Body of pancreas (tissue), 4 donors: ENCODE measurements at regions not wholly inside any gene's neighbourhood (a gene's known extent, or its start where the extent isn't known, plus 50 kb on each side); places are given as distances from the start of the nearest gene placed in this dataset.

ENCODE experiments used
- ATAC-seq: fragments of 150-250 bp; one replicate; pipeline ENCODE4 v1.9.1; 2016
- DNase-seq, 4 donors: peaks; one replicate each; pipeline ENCODE4 v3.0.0-alpha.2; 2019
- H3K27ac ChIP-seq, 4 donors: fragments of 200-600 bp; sonication (generic); 1 replicate in 3 of 4; 2 replicates in 1 of 4; pipeline versions ENCODE4 v1.5.1 to v1.6.1; 2016 to 2019; ENCODE audit warnings: mild to moderate bottlenecking in 1 of 4, mixed read lengths in 1 of 4, moderate library complexity in 1 of 4
- H3K27me3 ChIP-seq, 2 donors: fragments of 200-600 bp; sonication (generic); one replicate each; pipeline ENCODE4 v1.6.0; 2016; ENCODE audit warnings: mild to moderate bottlenecking in 1 of 2
- H3K36me3 ChIP-seq, 2 donors: fragments of 200-600 bp; sonication (generic); replicated peaks in 1 of 2; 2 replicates each; pipeline ENCODE4 v1.5.1; 2016; ENCODE audit warnings: low read depth in 2 of 2; ENCODE audit not compliant: insufficient read depth in 1 of 2
- H3K4me1 ChIP-seq: fragments of 200-600 bp; sonication (generic); one replicate; pipeline ENCODE4 v1.6.0; 2016
- H3K4me3 ChIP-seq, 2 donors: fragments of 200-600 bp; sonication (generic); 1 replicate in 1 of 2; 2 replicates in 1 of 2; pipeline ENCODE4 v1.5.1; 2016 to 2019
- H3K9me3 ChIP-seq, 3 donors: fragments of 200-600 bp; sonication (generic); 1 replicate in 2 of 3; 2 replicates in 1 of 3; pipeline ENCODE4 v1.5.1; 2016
- CTCF ChIP-seq, 7 experiments: fragments of 450-650 bp in 4 of 7; fragments of 200-600 bp in 3 of 7; sonication (generic) in 3 of 7; IDR thresholded peaks; one replicate each; pipeline ENCODE4 v1.5.1; 2016 to 2019; ENCODE audit warnings: antibody characterized with exemption in 7 of 7
- POLR2A ChIP-seq, 3 donors: fragments of 450-650 bp; IDR thresholded peaks; one replicate each; pipeline ENCODE4 v1.6.1; 2016; ENCODE audit warnings: antibody characterized with exemption in 3 of 3, mild to moderate bottlenecking in 2 of 3
- WGBS, 2 donors: methylation state at CpG; one replicate each; pipeline ENCODE4 v1.1.5; 2017; 5-methylcytosine and 5-hydroxymethylcytosine counted together
- intact Hi-C: fragments of 100-400 bp; cut with DNase I; formaldehyde crosslinking; loops from one replicate; pipeline ENCODE4 v1.15.1; 2023

- Histone ChIP-seq H3K27ac (no peak overlapping the region), H3K4me1 (no peaks in the 10 kb centered on the region), H3K9me3 (no peaks in the 10 kb centered on the region), H3K36me3 (no peaks in the 10 kb centered on the region), H3K27me3 (no peaks in the 10 kb centered on the region), H3K4me3 (no peak overlapping the region)
- no peak for ATAC-seq
- 46 to 47% methylated on average over 1 of the region's 1 CpG for WGBS, 2 donors
- no peak for DNase-seq
- intact Hi-C loops: no loop called here
- TF ChIP-seq POLR2A (IDR thresholded peaks at IDR 0.05) (no peak), CTCF (IDR thresholded peaks at IDR 0.05) (no peak)
Observed at GRCh38 chr5:84741056-84741455, 356.4 kb upstream of the EDIL3 start.

- no peak overlapping the region for H3K4me3 ChIP-seq
- intact Hi-C loops: no loop called here
- DNase-seq: no peak
- no peaks in the 10 kb centered on the region for H3K9me3 ChIP-seq
- H3K27ac ChIP-seq: no peak overlapping the region
- no peaks in the 10 kb centered on the region for H3K27me3 ChIP-seq
- no peaks in the 10 kb centered on the region for H3K4me1 ChIP-seq
- no peaks in the 10 kb centered on the region for H3K36me3 ChIP-seq
- WGBS, 2 donors: 45 to 46% methylated on average over 5 of the region's 5 CpGs
- TF ChIP-seq POLR2A (IDR thresholded peaks at IDR 0.05) (no peak), CTCF (IDR thresholded peaks at IDR 0.05) (no peak)
- no peak for ATAC-seq
Observed at GRCh38 chr5:84729326-84729725, 344.6 kb upstream of the EDIL3 start.

- DNase-seq (no peak), ATAC-seq (no peak)
- 85 to 87% methylated on average over 2 of the region's 2 CpGs for WGBS, 2 donors
- TF ChIP-seq CTCF (IDR thresholded peaks at IDR 0.05) (no peak), POLR2A (IDR thresholded peaks at IDR 0.05) (no peak)
- intact Hi-C loops: no loop called here
- Histone ChIP-seq H3K36me3 (no peaks in the 10 kb centered on the region), H3K27me3 (no peaks in the 10 kb centered on the region), H3K4me1 (no peaks in the 10 kb centered on the region), H3K9me3 (no peaks in the 10 kb centered on the region), H3K4me3 (no peak overlapping the region), H3K27ac (no peak overlapping the region)
Observed at GRCh38 chr5:84727708-84728107, 343.0 kb upstream of the EDIL3 start.

GRCh38 chr5:84725946-84726570 lies 341.4 kb upstream of the EDIL3 start:
- Histone ChIP-seq H3K27me3 (no peaks in the 10 kb centered on the region), H3K27ac (no peak overlapping the region), H3K36me3 (no peaks in the 10 kb centered on the region), H3K4me3 (no peak overlapping the region), H3K4me1 (no peaks in the 10 kb centered on the region), H3K9me3 (no peaks in the 10 kb centered on the region)
- intact Hi-C loops: no loop called here
- TF ChIP-seq CTCF (IDR thresholded peaks at IDR 0.05): no peak
- TF ChIP-seq POLR2A (IDR thresholded peaks at IDR 0.05): no peak
- 93 to 94% methylated on average over 2 of the region's 2 CpGs for WGBS, 2 donors
- ATAC-seq (no peak), DNase-seq (no peak)

GRCh38 chr5:84724683-84725082 lies 340.0 kb upstream of the EDIL3 start:
- DNase-seq (no peak), ATAC-seq (no peak)
- H3K9me3 ChIP-seq: peaks cover 0 to 4% (median 0%) of the 10 kb centered on the region in 3 donors
- no peak overlapping the region for H3K27ac ChIP-seq
- no peaks in the 10 kb centered on the region for H3K36me3 ChIP-seq
- H3K4me3 ChIP-seq: no peak overlapping the region
- no peaks in the 10 kb centered on the region for H3K4me1 ChIP-seq
- 86 to 92% methylated on average over 1 of the region's 1 CpG for WGBS, 2 donors
- no peak for TF ChIP-seq POLR2A (IDR thresholded peaks at IDR 0.05)
- TF ChIP-seq CTCF (IDR thresholded peaks at IDR 0.05): no peak
- H3K27me3 ChIP-seq: no peaks in the 10 kb centered on the region
- intact Hi-C loops: no loop called here
